Keratinocyte (primary cell): ENCODE measurements at regions not wholly inside any gene's neighbourhood (a gene's known extent, or its start where the extent isn't known, plus 50 kb on each side); places are given as distances from the start of the nearest gene placed in this dataset.

Source experiments
- DNase-seq: peaks from one replicate; pipeline ENCODE4 v3.0.0-alpha.2; 2011; ENCODE audit warnings: low read depth, missing footprints, low spot score
- FAIRE-seq: peaks from 2 replicates; lab custom pipeline; 2011; peaks lifted over from hg19 to GRCh38; lab: Jason Lieb, UNC
- H2AFZ ChIP-seq: 2 replicates; pipeline ENCODE4 v1.6.0; 2012; ENCODE audit warnings: low read length, control low read depth, inconsistent platforms; ENCODE audit not compliant: control insufficient read depth
- H3K27ac ChIP-seq: 2 replicates; pipeline ENCODE4 v1.5.1; 2011; ENCODE audit warnings: low read length; ENCODE audit not compliant: control insufficient read depth, insufficient read depth
- H3K27me3 ChIP-seq: 3 replicates; pipeline ENCODE4 v1.6.0; 2011; ENCODE audit warnings: low read length; ENCODE audit not compliant: control insufficient read depth, insufficient read depth; ENCODE audit errors: extremely low read depth
- H3K36me3 ChIP-seq, 2 experiments: 2 replicates in 1 of 2; 3 replicates in 1 of 2; pipeline ENCODE4 v1.5.1; 2011; ENCODE audit warnings: low read length in 2 of 2, mild to moderate bottlenecking in 1 of 2; ENCODE audit not compliant: control insufficient read depth in 2 of 2, insufficient read depth in 2 of 2; ENCODE audit errors: extremely low read depth in 1 of 2
- H3K4me1 ChIP-seq: 3 replicates; pipeline ENCODE4 v1.5.1; 2011; ENCODE audit warnings: low read length; ENCODE audit not compliant: control insufficient read depth, insufficient read depth; ENCODE audit errors: extremely low read depth
- H3K4me2 ChIP-seq: 3 replicates; pipeline ENCODE4 v1.6.0; 2011; ENCODE audit warnings: low read depth, low read length; ENCODE audit not compliant: control insufficient read depth, insufficient read depth; ENCODE audit errors: extremely low read depth
- H3K4me3 ChIP-seq, 3 experiments: fragments of 200-600 bp in 1 of 3; sonication (generic) in 1 of 3; 2 replicates in 2 of 3; 3 replicates in 1 of 3; pipeline ENCODE4 v1.5.1; 2011 to 2016; ENCODE audit warnings: low read length in 3 of 3, mild to moderate bottlenecking in 3 of 3, control low read depth in 2 of 3, inconsistent platforms in 1 of 3, low read depth in 1 of 3, mixed read lengths in 1 of 3, mixed run types in 1 of 3, moderate library complexity in 1 of 3; ENCODE audit not compliant: control insufficient read depth in 2 of 3, insufficient read depth in 2 of 3; ENCODE audit errors: extremely low read depth in 1 of 3
- H3K79me2 ChIP-seq: 2 replicates; pipeline ENCODE4 v1.6.0; 2012; ENCODE audit warnings: low read length; ENCODE audit not compliant: control insufficient read depth, insufficient read depth
- H3K9ac ChIP-seq: 3 replicates; pipeline ENCODE4 v1.6.0; 2011; ENCODE audit warnings: low read length; ENCODE audit not compliant: control insufficient read depth, insufficient read depth; ENCODE audit errors: extremely low read depth
- H3K9me1 ChIP-seq: 3 replicates; pipeline ENCODE4 v1.6.0; 2011; ENCODE audit warnings: low read length; ENCODE audit not compliant: control insufficient read depth, insufficient read depth; ENCODE audit errors: extremely low read depth
- H3K9me3 ChIP-seq: 2 replicates; pipeline ENCODE4 v1.5.1; 2012; ENCODE audit warnings: low read depth, low read length; ENCODE audit not compliant: control insufficient read depth
- H4K20me1 ChIP-seq: 3 replicates; pipeline ENCODE4 v1.6.0; 2011; ENCODE audit warnings: low read length; ENCODE audit not compliant: control insufficient read depth, insufficient read depth; ENCODE audit errors: extremely low read depth
- EZH2 ChIP-seq: IDR thresholded peaks from one replicate; pipeline ENCODE4 v1.6.1; 2012; ENCODE audit warnings: inconsistent platforms, mild to moderate bottlenecking, low read length, moderate library complexity
- dilution Hi-C: fragments of 300-500 bp; cut with MboI; formaldehyde crosslinking; loops from one replicate; pipeline ENCODE4 v1.7.0; 2020; ENCODE audit warnings: low sequenced_read_pairs; ENCODE audit not compliant: extremely low pct_ligation_motif_present
- TF ChIP-seq, protein P1 (sequence below), 3 experiments: IDR thresholded peaks in 1 of 3; conservative IDR thresholded peaks in 1 of 3; optimal IDR thresholded peaks in 1 of 3; 2 replicates in 2 of 3; 3 replicates in 1 of 3; pipeline versions ENCODE3 to v1.5.1; 2011; ENCODE audit warnings: low read length in 3 of 3, mild to moderate bottlenecking in 3 of 3, moderate library complexity in 2 of 3, control low read depth in 1 of 3, inconsistent platforms in 1 of 3; ENCODE audit not compliant: insufficient read depth in 2 of 3; ENCODE audit errors: extremely low read depth in 1 of 3

- Histone ChIP-seq H3K9ac (no peak overlapping the region), H3K4me3 (no peak overlapping the region), H3K4me1 (no peaks in the 10 kb centered on the region), H3K27me3 (no peaks in the 10 kb centered on the region), H3K79me2 (no peaks in the 10 kb centered on the region), H3K9me3 (no peaks in the 10 kb centered on the region), H3K9me1 (no peaks in the 10 kb centered on the region), H3K27ac (no peak overlapping the region), H3K36me3 (no peaks in the 10 kb centered on the region), H4K20me1 (no peaks in the 10 kb centered on the region), H3K4me2 (no peak overlapping the region), H2AFZ (no peak overlapping the region)
- dilution Hi-C loops = no loop called here
- TF ChIP-seq, protein P1, sequence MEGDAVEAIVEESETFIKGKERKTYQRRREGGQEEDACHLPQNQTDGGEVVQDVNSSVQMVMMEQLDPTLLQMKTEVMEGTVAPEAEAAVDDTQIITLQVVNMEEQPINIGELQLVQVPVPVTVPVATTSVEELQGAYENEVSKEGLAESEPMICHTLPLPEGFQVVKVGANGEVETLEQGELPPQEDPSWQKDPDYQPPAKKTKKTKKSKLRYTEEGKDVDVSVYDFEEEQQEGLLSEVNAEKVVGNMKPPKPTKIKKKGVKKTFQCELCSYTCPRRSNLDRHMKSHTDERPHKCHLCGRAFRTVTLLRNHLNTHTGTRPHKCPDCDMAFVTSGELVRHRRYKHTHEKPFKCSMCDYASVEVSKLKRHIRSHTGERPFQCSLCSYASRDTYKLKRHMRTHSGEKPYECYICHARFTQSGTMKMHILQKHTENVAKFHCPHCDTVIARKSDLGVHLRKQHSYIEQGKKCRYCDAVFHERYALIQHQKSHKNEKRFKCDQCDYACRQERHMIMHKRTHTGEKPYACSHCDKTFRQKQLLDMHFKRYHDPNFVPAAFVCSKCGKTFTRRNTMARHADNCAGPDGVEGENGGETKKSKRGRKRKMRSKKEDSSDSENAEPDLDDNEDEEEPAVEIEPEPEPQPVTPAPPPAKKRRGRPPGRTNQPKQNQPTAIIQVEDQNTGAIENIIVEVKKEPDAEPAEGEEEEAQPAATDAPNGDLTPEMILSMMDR (optimal IDR thresholded peaks at IDR 0.05 in 1 of 3, IDR thresholded peaks at IDR 0.05 in 1 of 3, conservative IDR thresholded peaks at IDR 0.05 in 1 of 3; ENCODE audit: extremely low read depth in 1 of 3, insufficient read depth in 2 of 3, low read length in 3 of 3) = no peak
- TF ChIP-seq EZH2 = no peak
- FAIRE-seq = no peak
- no peak for DNase-seq
Observed at GRCh38 chr7:94323844-94324243, 70.9 kb upstream of the COL1A2 start.

GRCh38 chr7:94324380-94325121 lies 70.1 kb upstream of the COL1A2 start:
- TF ChIP-seq EZH2 = no peak
- TF ChIP-seq, protein P1 (optimal IDR thresholded peaks at IDR 0.05 in 1 of 3, IDR thresholded peaks at IDR 0.05 in 1 of 3, conservative IDR thresholded peaks at IDR 0.05 in 1 of 3; ENCODE audit: extremely low read depth in 1 of 3, insufficient read depth in 2 of 3, low read length in 3 of 3) = no peak
- Histone ChIP-seq H3K9ac (no peak overlapping the region), H4K20me1 (no peaks in the 10 kb centered on the region), H3K27ac (no peak overlapping the region), H3K9me1 (no peaks in the 10 kb centered on the region), H3K36me3 (no peaks in the 10 kb centered on the region), H3K79me2 (no peaks in the 10 kb centered on the region), H3K4me3 (no peak overlapping the region), H2AFZ (no peak overlapping the region), H3K4me1 (no peaks in the 10 kb centered on the region), H3K27me3 (no peaks in the 10 kb centered on the region), H3K4me2 (no peak overlapping the region), H3K9me3 (no peaks in the 10 kb centered on the region)
- FAIRE-seq (no peak), DNase-seq (no peak)
- dilution Hi-C loops = no loop called here
